Mucosa of descending colon (tissue), 3 donors: ENCODE measurements at regions not wholly inside any gene's neighbourhood (a gene's known extent, or its start where the extent isn't known, plus 50 kb on each side); places are given as distances from the start of the nearest gene placed in this dataset.

Experiments used
- ATAC-seq: fragments of 200-7000 bp; cut with Tn5 transposase; one replicate; pipeline ENCODE4 v1.9.1; 2020; ENCODE audit warnings: mild to moderate bottlenecking, moderate library complexity
- DNase-seq, 3 donors: peaks; one replicate each; pipeline ENCODE4 v3.0.0-alpha.2; 2020
- H3K36me3 ChIP-seq: fragments of 200-600 bp; one replicate; pipeline ENCODE4 v1.8.0; 2021; ENCODE audit warnings: low read depth, mild to moderate bottlenecking
- H3K4me1 ChIP-seq: fragments of 200-600 bp; one replicate; pipeline ENCODE4 v1.8.0; 2021; ENCODE audit warnings: low read depth, mild to moderate bottlenecking
- H3K4me3 ChIP-seq: fragments of 200-600 bp; one replicate; pipeline ENCODE4 v1.8.0; 2021; ENCODE audit warnings: mild to moderate bottlenecking
- H3K9me3 ChIP-seq: fragments of 200-600 bp; one replicate; pipeline ENCODE4 v1.8.0; 2021; ENCODE audit warnings: mild to moderate bottlenecking
- intact Hi-C, 2 donors: fragments of 100-400 bp; cut with DNase I in 1 of 2; cut with micrococcal nuclease in 1 of 2; formaldehyde crosslinking; loops; one replicate each; pipeline versions ENCODE4 v1.11.0 to v1.11.1; 2022; cut with DNase I, micrococcal nuclease
- TF ChIP-seq, protein P1 (sequence below): fragments of 200-600 bp; IDR thresholded peaks from one replicate; pipeline ENCODE4 v1.8.0; 2022; ENCODE audit warnings: antibody characterized with exemption, mild to moderate bottlenecking
- donor health status: DM: no; HTN: no; CAD: no; lungs with moderate emphysema.
- donor health status: DM: no; HTN: no; CAD: no.
- donor health status: DM: no; HTN: yes; CAD: no.

DNA sequence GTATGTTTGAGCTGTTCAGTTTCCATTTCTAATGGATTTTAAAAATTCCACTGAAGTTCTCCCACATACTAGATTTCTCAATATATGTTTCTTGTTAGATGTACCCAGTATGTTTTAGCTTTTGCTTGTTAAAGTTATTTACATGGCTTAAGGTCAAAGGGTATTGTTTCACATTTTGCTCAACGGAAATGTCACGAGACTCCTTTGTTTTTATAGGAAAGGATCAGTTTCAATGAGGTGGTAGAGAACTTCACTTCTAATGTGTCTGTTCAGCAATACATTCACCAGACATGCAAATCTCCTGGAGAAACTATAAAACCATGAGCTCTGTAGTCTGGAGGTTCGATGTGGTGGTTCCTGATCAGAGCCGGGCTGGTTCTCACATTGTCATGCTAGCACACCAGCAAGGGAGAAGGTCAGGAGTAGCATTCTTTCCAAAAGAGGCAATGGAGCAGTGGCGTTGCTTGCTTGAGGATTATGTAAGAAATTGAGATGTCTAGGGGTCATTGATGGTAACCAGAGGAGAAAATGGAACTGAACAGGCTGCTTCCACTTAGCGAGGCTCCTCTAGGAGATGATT, 114.0 kb downstream of the RAB18 start:
- Histone ChIP-seq H3K9me3 (no peaks in the 10 kb centered on the region), H3K4me1 (no peaks in the 10 kb centered on the region), H3K36me3 (no peaks in the 10 kb centered on the region), H3K4me3 (no peak overlapping the region)
- DNase-seq (no peak), ATAC-seq (no peak)
- intact Hi-C loops = no loop called here
- TF ChIP-seq, protein P1, sequence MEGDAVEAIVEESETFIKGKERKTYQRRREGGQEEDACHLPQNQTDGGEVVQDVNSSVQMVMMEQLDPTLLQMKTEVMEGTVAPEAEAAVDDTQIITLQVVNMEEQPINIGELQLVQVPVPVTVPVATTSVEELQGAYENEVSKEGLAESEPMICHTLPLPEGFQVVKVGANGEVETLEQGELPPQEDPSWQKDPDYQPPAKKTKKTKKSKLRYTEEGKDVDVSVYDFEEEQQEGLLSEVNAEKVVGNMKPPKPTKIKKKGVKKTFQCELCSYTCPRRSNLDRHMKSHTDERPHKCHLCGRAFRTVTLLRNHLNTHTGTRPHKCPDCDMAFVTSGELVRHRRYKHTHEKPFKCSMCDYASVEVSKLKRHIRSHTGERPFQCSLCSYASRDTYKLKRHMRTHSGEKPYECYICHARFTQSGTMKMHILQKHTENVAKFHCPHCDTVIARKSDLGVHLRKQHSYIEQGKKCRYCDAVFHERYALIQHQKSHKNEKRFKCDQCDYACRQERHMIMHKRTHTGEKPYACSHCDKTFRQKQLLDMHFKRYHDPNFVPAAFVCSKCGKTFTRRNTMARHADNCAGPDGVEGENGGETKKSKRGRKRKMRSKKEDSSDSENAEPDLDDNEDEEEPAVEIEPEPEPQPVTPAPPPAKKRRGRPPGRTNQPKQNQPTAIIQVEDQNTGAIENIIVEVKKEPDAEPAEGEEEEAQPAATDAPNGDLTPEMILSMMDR = no peak

DNA sequence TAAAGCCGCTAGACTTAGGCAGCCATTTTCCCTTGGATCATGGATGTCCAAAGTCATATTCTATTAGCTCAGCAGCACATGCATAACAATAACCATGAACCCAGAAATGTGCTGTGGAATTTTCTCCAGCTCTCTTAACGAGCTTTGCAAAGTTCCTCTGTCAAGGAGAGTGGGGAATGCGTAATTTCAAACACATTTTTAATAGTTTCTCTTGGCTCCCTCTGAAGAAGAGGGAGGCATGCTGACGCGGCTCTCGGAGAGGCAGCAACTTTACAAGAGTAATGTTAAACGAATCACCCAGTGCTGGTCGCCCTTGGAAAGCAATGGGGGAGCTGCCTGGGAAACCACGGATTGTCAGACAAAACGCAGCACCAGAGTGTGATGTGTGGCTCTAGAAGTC, 114.8 kb downstream of the RAB18 start:
- H3K9me3 ChIP-seq = no peaks in the 10 kb centered on the region
- no peaks in the 10 kb centered on the region for H3K36me3 ChIP-seq
- intact Hi-C loops = no loop called here
- ATAC-seq = no peak
- H3K4me3 ChIP-seq = no peak overlapping the region
- TF ChIP-seq, protein P1 = no peak
- H3K4me1 ChIP-seq = no peaks in the 10 kb centered on the region
- DNase-seq = no peak

DNA sequence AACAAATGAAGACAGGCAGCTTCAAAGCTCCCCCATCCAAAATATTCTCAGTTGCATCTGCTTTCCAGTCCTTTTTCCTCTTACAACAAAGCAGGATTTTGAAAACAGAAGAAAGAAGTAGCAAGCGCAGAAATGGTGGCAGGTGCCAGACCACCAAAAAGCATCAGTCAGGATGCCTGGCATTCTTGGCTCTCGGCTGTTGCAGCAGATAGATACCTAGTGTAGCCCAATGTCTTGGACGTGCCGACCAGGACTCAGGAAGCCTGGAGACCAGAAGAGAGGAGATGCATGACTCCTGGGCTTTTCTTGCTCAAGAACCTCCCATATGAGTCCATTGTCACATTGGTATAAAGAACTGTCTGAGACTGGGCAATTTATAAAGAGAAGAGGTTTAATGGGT, 115.2 kb downstream of the RAB18 start:
- Histone ChIP-seq H3K36me3 (no peaks in the 10 kb centered on the region), H3K4me3 (no peak overlapping the region), H3K9me3 (no peaks in the 10 kb centered on the region), H3K4me1 (no peaks in the 10 kb centered on the region)
- intact Hi-C loops = no loop called here
- DNase-seq = no peak
- TF ChIP-seq, protein P1 = no peak
- ATAC-seq = no peak

DNA sequence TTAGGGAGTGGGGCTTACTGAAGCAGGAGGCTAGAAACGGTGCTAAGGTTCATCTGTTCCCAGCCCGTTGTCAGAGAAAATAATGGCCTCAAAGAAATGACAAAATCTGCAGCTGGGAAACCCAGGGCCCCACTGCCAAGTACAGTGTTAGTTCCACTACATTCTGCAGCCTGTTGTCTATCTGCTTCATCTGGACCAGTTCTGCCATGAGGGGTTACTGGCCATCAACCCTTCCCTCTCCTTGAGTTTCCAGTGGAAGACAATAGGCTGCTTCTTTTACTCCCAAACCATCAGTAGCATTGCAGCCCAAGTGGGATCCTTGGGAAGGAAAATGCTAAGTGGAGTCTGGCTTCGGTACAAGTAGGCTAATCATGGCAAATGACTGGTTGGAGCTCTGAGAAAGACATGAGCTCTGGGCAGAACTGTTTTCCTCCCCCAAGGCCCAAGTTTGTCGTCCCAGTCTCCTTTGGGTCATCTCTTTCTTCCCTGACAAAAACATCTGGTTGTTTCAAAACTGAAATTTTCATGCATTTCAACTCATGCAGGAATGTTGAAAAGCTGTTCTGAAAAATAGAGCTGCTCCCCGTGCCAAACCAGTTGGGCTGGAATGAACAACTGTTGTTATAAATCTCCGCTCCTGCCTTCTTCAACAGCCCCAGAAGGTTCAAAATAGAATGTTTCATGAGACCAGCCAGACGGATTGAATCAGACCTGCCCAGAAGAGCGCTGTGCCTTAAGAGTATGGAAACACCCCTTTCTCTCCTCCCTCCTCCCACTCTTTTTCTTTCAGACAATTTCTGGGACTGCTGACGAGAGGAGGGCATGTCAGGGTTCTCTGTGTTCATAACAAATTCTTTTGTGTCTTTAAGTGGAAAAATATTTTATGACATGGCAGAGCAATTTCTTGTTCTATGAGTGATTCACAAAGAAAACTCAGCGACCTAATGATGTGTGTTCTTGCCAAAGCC, 116.6 kb downstream of the RAB18 start:
- ATAC-seq (peak; percentile 13), DNase-seq (no peak)
- Histone ChIP-seq H3K4me1 (no peaks in the 10 kb centered on the region), H3K4me3 (no peak overlapping the region), H3K36me3 (no peaks in the 10 kb centered on the region), H3K9me3 (no peaks in the 10 kb centered on the region)
- intact Hi-C loops = no loop called here
- TF ChIP-seq, protein P1 = no peak

DNA sequence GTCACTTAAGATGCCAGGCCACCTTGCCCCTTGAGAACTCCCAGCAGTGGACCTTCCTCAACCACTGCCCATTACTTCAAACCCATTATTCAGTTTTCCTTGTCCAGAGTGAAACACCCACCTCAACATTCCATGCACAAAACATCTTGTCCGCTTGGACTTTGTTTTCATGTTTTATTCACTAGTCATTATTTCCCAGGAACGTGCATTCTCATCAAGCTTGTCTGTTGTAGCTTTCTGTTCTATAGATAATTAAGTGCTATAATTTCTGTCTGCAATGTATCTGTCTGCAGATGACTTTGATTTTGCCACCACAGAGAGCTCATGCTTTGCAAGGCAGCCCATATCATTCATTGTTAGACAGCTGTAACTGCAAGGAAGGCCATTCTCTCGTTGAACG, 117.4 kb downstream of the RAB18 start:
- no peaks in the 10 kb centered on the region for H3K36me3 ChIP-seq
- no peaks in the 10 kb centered on the region for H3K4me1 ChIP-seq
- ATAC-seq = no peak
- H3K4me3 ChIP-seq = no peak overlapping the region
- intact Hi-C loops = no loop called here
- DNase-seq = no peak
- TF ChIP-seq, protein P1 = no peak
- no peaks in the 10 kb centered on the region for H3K9me3 ChIP-seq
